ENCODE measurements at regions not wholly inside any gene's neighbourhood (a gene's known extent, or its start where the extent isn't known, plus 50 kb on each side); places are given as distances from the start of the nearest gene placed in this dataset.

DNA sequence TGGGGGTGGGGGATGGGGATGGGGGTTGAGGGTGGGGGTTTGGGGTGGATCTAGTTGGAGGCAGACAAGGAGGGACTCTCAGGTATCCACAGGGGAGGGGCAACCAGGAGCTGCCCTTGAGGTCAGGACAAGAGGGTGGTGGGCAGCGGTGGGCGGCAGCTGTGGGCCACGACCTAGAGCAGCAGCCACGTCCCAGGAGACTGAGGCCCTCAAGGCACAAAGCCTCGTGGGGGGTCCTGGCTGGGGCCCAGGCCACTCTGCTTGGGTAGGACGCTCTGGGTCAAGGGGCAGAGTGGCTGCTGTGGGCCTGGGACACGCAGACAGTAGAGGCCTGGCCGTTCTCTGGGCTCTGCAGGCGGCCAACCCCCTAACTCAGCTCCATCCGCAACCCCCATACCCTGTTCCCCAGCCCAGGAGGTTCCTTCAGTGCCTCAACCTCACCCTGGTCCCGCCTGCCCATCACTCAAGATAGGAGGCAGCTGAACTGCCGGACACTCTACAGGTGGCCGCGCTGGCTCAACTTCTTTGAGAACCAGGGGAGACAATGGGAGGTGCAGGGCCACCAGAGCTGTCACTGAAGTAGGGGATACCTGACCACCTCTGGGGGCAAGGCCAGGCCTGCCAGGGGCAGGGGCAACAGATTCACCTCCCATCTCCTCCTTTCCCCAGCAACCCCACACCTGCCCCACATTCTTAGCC lies 75.6 kb downstream of the ENGASE start:
- no peak for DNase-seq (ENCODE audit: low read depth)

DNA sequence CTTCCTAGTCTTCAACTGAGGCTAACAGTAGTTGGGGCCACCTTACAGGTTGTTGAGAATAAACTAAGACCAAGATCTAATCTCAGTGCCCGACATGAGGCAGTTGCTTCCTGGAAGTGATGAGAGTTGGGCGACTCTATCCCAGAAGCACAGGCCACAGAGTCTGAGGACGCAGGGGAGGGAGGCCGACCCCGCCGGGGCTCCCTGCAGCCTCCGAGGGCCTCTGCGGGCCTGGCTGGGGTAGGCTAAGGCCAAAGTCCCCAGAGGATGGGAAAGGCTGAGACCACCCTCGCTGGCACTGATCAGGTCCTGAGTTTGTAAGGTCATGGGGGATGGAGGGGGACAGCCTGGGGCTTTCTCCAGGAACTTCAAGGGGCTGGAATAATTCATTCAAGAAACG lies 74.0 kb downstream of the ENGASE start:
- no peak for DNase-seq (ENCODE audit: low read depth)

DNA sequence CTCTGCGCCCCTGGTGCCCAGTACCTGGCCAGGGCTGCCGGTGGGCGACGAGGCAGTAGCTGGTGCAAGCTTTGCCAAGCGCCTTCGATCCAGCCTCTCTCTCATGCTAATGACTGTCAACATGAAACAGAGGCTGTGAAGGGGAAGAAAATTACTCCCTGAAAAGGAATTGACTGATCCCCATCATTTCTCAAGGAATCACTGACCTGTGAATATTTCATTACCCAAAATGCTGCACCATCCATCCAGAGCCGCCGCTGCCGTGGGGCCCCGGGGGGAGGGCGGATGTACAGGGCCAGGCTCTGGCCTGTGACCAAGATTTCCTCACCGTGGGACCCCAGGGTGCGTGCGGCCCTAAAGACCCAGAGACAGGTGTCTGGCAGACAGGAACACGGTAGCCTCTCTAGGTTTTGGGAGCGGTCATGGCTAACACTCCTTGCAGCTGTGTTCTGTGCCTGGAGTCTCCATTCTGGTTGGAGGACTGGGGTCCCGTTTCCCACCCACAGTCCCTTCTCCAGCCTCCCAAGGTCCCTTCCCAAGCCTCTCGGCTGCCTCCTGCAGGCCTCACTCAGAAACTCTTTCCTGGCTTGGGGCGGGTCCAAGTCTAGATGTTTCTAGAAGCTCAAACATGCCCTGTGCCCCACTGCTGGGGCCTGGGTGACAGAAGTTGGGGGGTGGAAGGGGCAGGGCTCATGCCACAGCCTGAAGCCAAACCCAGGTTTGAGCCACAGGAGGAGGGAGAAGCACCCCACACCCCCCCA lies 73.3 kb downstream of the ENGASE start:
- DNase-seq (ENCODE audit: low read depth) = no peak

DNA sequence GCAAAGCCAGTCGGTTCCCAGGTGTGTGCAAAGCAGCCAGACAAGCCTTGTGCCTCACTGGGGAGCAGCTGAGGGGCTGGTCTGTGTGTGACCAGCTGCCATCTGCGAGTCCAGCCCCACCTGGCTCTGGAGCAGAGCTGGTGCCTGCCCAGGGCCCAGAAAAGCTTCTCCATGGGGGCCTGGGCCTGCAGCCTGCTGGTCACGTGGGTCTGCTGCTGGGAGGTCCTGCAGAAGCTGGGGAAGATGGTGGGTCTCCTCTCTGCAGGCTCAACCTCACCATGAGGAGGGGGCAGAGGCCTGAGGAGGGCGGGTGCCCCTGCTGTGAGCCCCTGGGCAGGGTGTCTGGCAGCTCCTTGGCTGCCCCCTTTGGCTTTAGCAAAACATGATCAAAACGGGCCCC lies 71.9 kb downstream of the ENGASE start:
- no peak for DNase-seq (ENCODE audit: low read depth)

DNA sequence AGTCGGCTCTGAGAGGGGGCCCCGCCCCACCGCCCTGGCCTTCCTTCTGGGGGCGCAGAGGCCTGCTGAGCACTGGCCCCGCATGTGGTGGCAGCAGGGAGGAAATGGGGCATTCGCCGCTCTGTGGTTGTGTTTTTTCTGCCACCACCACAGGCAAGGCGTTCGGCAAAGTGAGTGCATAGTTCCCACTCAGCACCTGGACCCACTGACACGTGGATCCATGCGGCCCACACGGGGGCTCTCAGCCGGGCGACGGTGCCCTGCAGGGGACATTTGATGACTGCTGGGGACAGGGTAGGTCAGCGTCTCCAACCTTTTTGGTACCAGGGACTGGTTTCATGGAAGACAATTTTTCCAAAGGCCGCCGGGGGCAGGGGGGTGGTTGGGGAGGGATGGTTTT lies 70.9 kb downstream of the ENGASE start:
- DNase-seq (ENCODE audit: low read depth) = no peak

DNA sequence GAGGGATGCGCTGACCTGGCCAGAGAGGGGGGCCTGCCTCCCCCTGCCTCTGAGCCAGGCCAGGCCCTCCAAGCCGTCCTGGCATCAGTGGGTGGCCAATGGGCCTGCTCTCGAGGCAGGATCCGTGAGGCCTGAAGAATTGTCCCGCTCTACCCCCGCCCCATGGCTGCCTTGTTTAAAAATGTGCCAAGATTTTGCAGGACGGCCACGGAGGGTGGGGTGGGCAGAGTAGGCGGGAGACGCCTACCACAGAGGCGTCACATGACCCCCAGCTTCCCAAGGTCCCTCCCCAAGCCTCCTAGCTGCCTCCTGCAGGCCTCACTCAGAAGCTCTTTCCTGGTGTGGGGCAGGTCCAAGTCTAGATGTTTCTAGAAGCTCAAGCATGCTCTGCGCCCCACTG lies 69.5 kb downstream of the ENGASE start:
- DNase-seq (ENCODE audit: low read depth) = no peak

DNA sequence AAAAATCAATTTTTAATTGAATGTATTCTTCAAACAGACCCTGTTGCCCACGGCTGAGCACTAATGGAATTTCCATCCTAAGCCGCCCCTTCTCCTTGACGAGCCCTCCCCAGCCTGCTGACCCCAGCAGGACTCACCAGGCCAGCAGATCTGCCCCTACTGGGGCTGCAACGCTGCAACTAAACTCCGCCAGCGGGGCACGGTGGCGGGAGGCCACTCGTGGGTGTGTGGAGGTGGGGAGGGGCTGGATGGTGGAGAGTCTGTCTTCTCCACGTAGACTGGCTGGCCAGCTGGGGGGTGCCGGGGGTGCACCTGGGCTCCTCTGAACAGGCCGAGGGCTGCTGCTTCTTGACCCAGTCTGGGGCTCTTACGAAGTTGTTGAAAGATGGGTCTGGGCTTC lies 67.8 kb downstream of the ENGASE start:
- no peak for DNase-seq (ENCODE audit: low read depth)

DNA sequence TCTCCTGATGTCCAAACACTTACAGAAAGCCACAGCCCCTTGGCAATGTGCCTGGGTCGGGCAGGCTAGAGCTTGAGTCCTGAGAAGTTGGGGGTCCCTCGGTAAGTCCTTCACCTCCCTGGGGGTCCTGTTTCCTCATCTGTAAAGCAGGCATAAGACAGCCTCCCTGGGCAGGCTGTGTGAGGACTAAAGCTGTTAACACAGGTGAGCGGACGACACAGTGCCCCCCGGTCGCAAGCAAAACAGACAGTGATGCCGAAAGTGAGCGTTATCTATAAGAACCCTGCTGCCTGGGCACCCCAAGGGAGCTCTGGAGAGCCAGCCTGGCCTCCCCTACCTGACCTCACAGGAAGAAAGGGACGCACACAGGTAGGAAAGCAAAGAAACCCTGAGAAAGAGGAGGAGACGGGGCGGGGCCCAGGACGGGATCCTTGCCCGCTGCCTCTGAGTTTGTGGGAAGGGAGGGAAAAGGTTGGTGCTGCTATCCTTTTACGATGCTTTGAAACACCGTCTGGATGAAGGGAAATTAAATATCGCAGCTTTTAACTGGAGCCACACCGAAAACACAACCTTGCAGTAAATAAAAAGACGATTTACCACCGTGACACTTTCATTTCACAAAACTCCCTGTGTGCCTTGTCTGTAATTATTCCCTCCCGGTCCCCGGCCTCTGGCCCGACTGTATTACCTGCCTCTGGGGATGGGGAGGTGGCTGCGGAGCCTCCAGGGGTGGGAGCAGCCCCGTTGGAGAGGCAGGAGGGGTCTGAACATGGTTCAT lies 67.1 kb downstream of the ENGASE start:
- no peak for DNase-seq (ENCODE audit: low read depth)

DNA sequence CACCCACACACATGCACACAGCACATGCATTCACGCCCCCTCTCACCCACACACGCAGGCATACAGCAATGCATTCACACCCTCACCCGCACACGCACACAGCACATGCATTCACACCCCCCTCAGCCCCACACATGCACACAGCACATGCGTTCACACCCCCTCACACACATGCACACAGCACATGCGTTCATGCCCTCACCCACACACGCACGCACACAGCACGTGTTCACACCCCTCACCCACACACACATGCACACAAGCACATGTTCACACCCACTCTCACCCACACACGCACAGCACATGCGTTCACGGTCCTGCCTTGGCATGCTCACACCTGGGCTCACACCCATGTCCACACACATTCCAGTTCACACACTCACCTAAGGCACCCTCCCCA lies 64.2 kb downstream of the ENGASE start:
- no peak for DNase-seq (ENCODE audit: low read depth)

DNA sequence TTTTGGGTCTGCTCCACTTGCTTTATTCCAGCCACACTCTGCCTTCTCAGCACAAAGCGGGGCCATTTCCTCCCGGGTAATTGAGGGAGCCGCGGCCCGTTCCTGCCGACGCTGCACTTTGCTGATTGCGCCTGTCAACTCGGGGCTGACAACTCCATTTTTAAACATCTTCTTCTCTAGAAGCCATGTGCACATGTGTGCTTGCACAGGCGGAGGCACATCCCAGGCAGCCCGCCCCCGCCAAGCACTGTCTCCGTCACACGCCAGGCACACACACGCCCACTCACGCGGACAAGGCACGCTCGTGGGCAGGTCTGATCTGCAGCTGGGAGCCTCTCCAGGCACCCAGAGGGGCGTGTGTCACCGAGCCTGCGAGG lies 63.2 kb downstream of the ENGASE start:
- no peak for DNase-seq (ENCODE audit: low read depth)

DNA sequence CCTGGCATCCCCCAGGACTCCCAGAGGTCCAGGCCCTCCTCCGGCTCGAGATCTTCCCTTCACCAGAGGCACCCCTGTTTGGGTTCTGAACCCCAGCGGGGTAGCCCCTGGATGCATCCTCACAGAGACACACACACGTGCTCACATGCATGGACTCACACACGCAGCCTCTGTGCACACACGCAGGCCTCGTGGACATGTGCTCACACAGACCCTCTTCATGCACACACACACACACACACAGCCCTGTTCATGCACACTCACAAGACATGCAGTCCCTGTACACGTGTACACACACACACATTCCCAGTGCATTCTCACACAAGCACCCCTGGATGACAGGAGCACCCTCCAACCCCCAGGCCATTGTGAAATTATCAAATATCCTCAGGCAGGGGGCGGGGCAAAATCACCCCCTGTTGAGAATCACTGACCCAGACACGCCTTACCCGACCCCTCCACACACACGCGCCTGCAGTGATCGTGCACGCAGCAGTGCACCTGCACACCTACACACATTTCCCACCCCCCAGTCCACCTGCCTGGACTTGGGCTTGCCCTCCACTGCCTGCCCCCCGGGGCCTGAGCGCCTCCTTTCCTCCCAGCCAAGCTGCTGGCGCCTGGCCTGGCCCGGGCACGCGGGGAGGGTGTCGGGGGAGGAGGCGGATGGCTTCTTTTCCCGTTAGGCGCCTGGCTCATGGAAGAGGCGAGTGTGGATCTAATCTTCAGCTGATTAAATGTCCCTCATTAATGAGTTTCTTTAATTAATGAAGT lies 62.6 kb downstream of the ENGASE start:
- no peak for DNase-seq (ENCODE audit: low read depth)

DNA sequence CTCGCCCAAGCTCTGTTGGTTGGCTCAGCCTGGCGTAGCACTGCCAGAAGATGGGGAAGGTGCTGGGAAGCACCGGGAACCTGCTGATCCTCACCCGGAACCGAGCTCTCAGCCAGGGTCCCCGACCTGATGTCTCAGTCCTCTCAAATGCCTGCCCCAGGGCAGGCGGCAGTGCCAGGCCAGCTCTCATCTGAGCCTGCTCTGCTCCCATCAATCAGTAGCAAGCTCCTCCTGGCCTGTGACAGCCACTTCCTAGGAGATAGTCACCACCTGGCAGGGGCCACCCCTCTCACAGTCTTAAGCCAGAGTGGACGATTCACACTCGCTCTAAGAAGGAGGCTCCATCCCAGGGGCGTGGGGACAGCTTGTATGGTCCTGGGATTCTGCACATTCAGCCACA lies 62.0 kb downstream of the ENGASE start:
- DNase-seq (ENCODE audit: low read depth) = no peak

Data from activated T-helper 1 cell treated with Interleukin-2 at 50 U/mL for 16 hours (primary cell).